ENCODE measurements at regions not wholly inside any gene's neighbourhood (a gene's known extent, or its start where the extent isn't known, plus 50 kb on each side); places are given as distances from the start of the nearest gene placed in this dataset.

DNA sequence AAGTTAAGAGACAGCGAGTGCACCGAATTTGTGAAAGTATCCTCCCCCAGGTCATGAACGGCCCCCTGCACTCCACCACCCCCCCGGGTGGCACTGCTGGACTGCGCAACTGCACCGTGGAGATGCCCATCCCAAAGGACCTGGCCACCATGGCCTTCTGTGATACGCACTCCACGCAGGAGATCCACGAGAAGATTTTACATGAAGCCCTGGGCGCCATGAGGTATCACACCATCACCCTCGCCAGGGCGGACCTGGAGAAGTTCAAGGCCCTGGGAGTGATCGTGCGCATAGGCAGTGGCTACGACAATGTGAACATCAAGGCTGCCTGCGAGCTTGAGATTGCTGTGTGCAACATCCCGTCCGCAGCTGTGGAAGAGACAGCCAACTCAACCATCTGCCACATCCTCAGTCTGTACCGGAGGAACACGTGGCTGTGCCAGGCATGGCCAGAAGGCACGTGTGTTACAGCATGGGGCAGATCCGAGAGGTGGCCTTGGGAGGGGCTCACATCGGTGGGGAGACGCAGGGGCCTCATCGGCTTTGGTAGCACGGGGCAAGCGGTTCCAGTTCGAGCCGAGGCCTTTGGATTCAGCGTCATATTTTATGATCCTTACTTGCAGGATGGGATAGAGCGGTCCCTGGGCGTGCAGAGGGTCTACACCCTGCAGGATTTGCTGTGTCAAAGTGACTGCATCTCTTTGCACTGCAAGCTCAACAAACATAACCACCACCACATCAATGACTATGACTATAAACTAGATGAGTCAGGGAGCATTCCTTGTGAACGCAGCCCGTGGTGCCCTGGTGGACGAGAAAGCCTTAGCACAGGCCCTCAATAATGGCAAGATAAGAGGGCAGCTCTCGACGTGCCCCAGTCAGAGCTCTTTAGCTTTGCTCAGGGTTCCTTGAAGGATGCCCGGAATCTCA, 290.8 kb upstream of the MC4R start:
- no peak for TF ChIP-seq CTCF (IDR thresholded peaks at IDR 0.05; ENCODE audit: low read depth, low read length)
- TF ChIP-seq MYC (IDR thresholded peaks at IDR 0.05; ENCODE audit: low read depth, low read length), result no peak
- no peak for TF ChIP-seq POLR2A (IDR thresholded peaks at IDR 0.05; ENCODE audit: extremely low read depth, insufficient read length)

Measured in NB4 (cell line).